HG02678 (cell line): ENCODE measurements at regions not wholly inside any gene's neighbourhood (a gene's known extent, or its start where the extent isn't known, plus 50 kb on each side); places are given as distances from the start of the nearest gene placed in this dataset.
"Not testable (repeated sequence)": the region's sequence is repeated elsewhere in the genome, so short reads cannot be mapped to it uniquely, and the experiment has no call there.

Experiments used
- ATAC-seq: cut with Tn5 transposase; IDR thresholded peaks from one replicate; pipeline ENCODE4 v1.9.1; 2021; ENCODE audit warnings: mild to moderate bottlenecking, moderate library complexity; ENCODE audit not compliant: unreplicated experiment

- ATAC-seq: not testable (repeated sequence)
These were observed 595.5 kb upstream of the PCDH7 start for GRCh38 chr4:30124621-30125020.

- no peak for ATAC-seq
These were observed 594.3 kb upstream of the PCDH7 start for GRCh38 chr4:30125868-30126267.

GRCh38 chr4:30126351-30126750, 593.8 kb upstream of the PCDH7 start:
- ATAC-seq: no peak

- ATAC-seq: not testable (repeated sequence)
These were observed 571.3 kb upstream of the PCDH7 start for GRCh38 chr4:30148828-30149227.

- not testable (repeated sequence) for ATAC-seq
These were observed 570.6 kb upstream of the PCDH7 start for GRCh38 chr4:30149539-30149938.

GRCh38 chr4:30153427-30153826, 566.7 kb upstream of the PCDH7 start:
- no peak for ATAC-seq

GRCh38 chr4:30160140-30160539, 560.0 kb upstream of the PCDH7 start:
- ATAC-seq: no peak

GRCh38 chr4:30172416-30172815, 547.8 kb upstream of the PCDH7 start:
- no peak for ATAC-seq

- no peak for ATAC-seq
These were observed 538.7 kb upstream of the PCDH7 start for GRCh38 chr4:30181512-30181911.

- no peak for ATAC-seq
These were observed 538.3 kb upstream of the PCDH7 start for GRCh38 chr4:30181918-30182317.

GRCh38 chr4:30182786-30183185, 537.4 kb upstream of the PCDH7 start:
- ATAC-seq: no peak

GRCh38 chr4:30191902-30192301, 528.3 kb upstream of the PCDH7 start:
- ATAC-seq: no peak

- no peak for ATAC-seq
These were observed 512.8 kb upstream of the PCDH7 start for GRCh38 chr4:30207389-30207788.

GRCh38 chr4:30208731-30209435, 511.3 kb upstream of the PCDH7 start:
- ATAC-seq: no peak

GRCh38 chr4:30215973-30216372, 504.2 kb upstream of the PCDH7 start:
- ATAC-seq: not testable (repeated sequence)

- ATAC-seq: no peak
These were observed 475.0 kb upstream of the PCDH7 start for GRCh38 chr4:30245140-30245539.

GRCh38 chr4:30256116-30256832, 463.9 kb upstream of the PCDH7 start:
- ATAC-seq: no peak

GRCh38 chr4:30258949-30259348, 461.2 kb upstream of the PCDH7 start:
- ATAC-seq: no peak

GRCh38 chr4:30262379-30262778, 457.8 kb upstream of the PCDH7 start:
- no peak for ATAC-seq

- ATAC-seq: no peak
These were observed 455.7 kb upstream of the PCDH7 start for GRCh38 chr4:30264465-30264864.

GRCh38 chr4:30265716-30266115, 454.5 kb upstream of the PCDH7 start:
- ATAC-seq: no peak

GRCh38 chr4:30268370-30268769, 451.8 kb upstream of the PCDH7 start:
- no peak for ATAC-seq
